Left lung (tissue), 4 donors: ENCODE measurements at regions not wholly inside any gene's neighbourhood (a gene's known extent, or its start where the extent isn't known, plus 50 kb on each side); places are given as distances from the start of the nearest gene placed in this dataset.
A peak's percentile ranks its signal among the peaks of the same experiment; 100 is the strongest.

Source experiments
- ATAC-seq: fragments of 200-7000 bp; cut with Tn5 transposase; one replicate; pipeline ENCODE4 v1.9.1; 2020; ENCODE audit warnings: moderate library complexity
- DNase-seq, 4 donors: peaks; one replicate each; pipeline ENCODE4 v3.0.0-alpha.2; 2013 to 2020
- H3K27ac ChIP-seq, 2 donors: fragments of 200-600 bp; sonication (generic) in 1 of 2; one replicate each; pipeline versions ENCODE4 v1.5.0 to v1.8.0; 2020 to 2021
- H3K27me3 ChIP-seq, 2 donors: fragments of 200-600 bp; sonication (generic) in 1 of 2; one replicate each; pipeline versions ENCODE4 v1.5.0 to v1.8.0; 2020 to 2021
- H3K36me3 ChIP-seq, 2 donors: fragments of 200-600 bp; sonication (generic) in 1 of 2; one replicate each; pipeline versions ENCODE4 v1.5.0 to v1.8.0; 2020 to 2021
- H3K4me1 ChIP-seq, 2 donors: fragments of 200-600 bp; one replicate each; pipeline ENCODE4 v1.8.0; 2021
- H3K4me3 ChIP-seq, 2 donors: fragments of 200-600 bp; sonication (generic) in 1 of 2; one replicate each; pipeline versions ENCODE4 v1.5.0 to v1.8.0; 2020 to 2021; ENCODE audit warnings: mild to moderate bottlenecking in 1 of 2
- H3K9me3 ChIP-seq, 2 donors: fragments of 200-600 bp; sonication (generic) in 1 of 2; one replicate each; pipeline versions ENCODE4 v1.5.0 to v1.8.0; 2020 to 2021
- intact Hi-C, 2 donors: fragments of 100-400 bp; cut with DNase I; formaldehyde crosslinking; loops; one replicate each; pipeline versions ENCODE4 v1.11.2 to v1.14.2; 2022
- TF ChIP-seq, protein P1 (sequence below), 2 donors: fragments of 200-600 bp; sonication (generic) in 1 of 2; IDR thresholded peaks; one replicate each; pipeline versions ENCODE4 v1.5.0 to v1.8.0; 2021; ENCODE audit warnings: antibody characterized with exemption in 2 of 2
- donor health status: DM: no; HTN: yes; CAD: no.
- donor health status: DM: no; HTN: no; CAD: no.

DNA sequence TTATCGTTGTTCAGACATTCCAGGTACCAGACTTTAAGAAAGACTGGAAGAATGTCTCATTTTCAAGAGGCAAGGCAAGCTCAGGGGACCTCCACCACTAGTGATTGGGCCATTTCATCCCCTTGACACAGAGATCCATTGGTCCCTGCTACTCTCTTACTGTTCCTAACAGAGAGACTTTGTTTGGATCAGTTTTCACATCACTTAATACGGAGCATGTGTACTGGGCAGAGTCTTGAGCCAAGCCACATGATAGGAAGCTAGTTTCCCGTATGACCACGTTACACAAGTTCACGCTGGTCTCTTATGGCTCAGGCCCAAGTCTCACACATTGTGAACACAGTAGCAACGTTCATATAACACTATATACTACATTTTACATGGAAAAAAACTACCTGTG, 269.9 kb downstream of the BAMBI start:
- DNase-seq (peak in 1 of 4 donors; percentile 48), ATAC-seq (peak; percentile 27)
- Histone ChIP-seq H3K27me3 (no peaks in the 10 kb centered on the region), H3K36me3 (no peaks in the 10 kb centered on the region), H3K4me3 (no peak overlapping the region), H3K27ac (no peak overlapping the region), H3K9me3 (no peaks in the 10 kb centered on the region), H3K4me1 (no peaks in the 10 kb centered on the region)
- intact Hi-C loops, result no loop called here
- TF ChIP-seq, protein P1, sequence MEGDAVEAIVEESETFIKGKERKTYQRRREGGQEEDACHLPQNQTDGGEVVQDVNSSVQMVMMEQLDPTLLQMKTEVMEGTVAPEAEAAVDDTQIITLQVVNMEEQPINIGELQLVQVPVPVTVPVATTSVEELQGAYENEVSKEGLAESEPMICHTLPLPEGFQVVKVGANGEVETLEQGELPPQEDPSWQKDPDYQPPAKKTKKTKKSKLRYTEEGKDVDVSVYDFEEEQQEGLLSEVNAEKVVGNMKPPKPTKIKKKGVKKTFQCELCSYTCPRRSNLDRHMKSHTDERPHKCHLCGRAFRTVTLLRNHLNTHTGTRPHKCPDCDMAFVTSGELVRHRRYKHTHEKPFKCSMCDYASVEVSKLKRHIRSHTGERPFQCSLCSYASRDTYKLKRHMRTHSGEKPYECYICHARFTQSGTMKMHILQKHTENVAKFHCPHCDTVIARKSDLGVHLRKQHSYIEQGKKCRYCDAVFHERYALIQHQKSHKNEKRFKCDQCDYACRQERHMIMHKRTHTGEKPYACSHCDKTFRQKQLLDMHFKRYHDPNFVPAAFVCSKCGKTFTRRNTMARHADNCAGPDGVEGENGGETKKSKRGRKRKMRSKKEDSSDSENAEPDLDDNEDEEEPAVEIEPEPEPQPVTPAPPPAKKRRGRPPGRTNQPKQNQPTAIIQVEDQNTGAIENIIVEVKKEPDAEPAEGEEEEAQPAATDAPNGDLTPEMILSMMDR (IDR thresholded peaks at IDR 0.05), result no peak

DNA sequence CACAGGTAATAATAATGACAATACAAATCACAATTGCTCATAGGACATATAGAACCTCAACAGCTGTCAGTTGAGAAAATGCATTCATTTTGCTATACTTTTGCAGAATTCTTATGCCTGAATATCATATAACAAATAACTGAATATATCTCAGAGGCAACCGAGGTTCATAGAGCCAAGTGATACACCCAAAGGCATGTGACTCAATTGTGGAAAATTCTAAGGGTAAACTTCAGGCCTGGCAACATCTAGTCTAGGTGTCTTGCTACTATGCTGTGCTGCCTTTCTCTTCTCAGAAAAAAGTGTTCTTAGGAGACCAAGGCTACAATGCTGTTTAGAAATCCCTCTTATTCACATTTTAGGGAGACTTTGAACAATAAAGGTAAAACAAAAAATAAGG, 270.7 kb downstream of the BAMBI start:
- no peaks in the 10 kb centered on the region for H3K9me3 ChIP-seq
- H3K4me3 ChIP-seq, result no peak overlapping the region
- intact Hi-C loops, result no loop called here
- H3K36me3 ChIP-seq, result no peaks in the 10 kb centered on the region
- ATAC-seq (no peak), DNase-seq (no peak)
- no peak overlapping the region for H3K27ac ChIP-seq
- H3K4me1 ChIP-seq, result no peaks in the 10 kb centered on the region
- TF ChIP-seq, protein P1 (IDR thresholded peaks at IDR 0.05), result no peak
- H3K27me3 ChIP-seq, result no peaks in the 10 kb centered on the region

DNA sequence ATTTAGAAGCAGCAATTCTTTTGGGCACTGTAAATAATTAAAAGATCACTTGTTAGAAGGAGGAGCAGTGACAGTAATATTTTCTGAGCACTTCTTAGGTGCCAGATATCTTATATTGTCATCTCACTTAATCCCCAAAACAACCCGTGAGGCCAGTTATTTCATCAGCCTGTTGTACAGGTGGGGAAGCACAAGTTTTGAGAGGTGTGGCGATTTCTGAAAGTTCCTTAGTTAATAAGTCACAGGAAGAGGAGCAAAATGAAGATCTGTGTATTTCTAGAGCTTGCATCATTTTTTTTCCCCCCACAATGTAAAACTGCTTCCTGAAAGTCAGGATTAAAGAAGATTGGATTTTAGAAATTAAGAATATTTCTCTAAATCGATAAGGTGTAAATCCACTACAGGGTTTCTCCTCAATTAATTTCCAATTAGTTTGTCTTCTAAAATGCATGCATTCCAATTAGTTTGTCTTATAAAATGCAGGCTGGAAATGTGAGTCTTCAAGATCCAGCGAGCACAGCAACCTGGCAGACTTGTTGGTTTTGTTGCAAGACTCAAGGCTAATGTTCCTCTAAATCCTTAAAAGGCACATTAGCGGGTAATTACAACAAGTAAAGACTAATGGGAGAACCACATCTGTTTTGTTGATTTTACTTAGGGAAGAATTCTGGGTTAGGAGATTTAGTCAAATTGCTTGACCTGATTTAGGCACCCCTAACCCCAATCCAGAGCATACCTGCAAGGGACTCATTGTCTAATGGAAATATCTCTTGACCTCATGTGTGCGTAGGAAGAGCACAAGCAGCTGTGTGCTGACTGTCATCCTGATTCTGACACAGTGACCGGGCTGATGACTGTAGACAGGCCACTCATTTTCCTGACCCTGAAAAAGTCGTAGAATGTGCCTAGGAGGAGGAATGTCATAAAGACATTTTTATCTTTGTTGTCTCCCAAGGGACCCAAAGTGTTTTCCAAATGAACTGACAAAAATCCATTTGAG, 272.0 kb downstream of the BAMBI start:
- no peaks in the 10 kb centered on the region for H3K36me3 ChIP-seq
- H3K4me1 ChIP-seq, result no peaks in the 10 kb centered on the region
- ATAC-seq, result no peak
- H3K4me3 ChIP-seq, result no peak overlapping the region
- TF ChIP-seq, protein P1 (IDR thresholded peaks at IDR 0.05), result no peak
- H3K27ac ChIP-seq, result no peak overlapping the region
- no peaks in the 10 kb centered on the region for H3K9me3 ChIP-seq
- no peaks in the 10 kb centered on the region for H3K27me3 ChIP-seq
- intact Hi-C loops, result no loop called here
- no peak for DNase-seq

DNA sequence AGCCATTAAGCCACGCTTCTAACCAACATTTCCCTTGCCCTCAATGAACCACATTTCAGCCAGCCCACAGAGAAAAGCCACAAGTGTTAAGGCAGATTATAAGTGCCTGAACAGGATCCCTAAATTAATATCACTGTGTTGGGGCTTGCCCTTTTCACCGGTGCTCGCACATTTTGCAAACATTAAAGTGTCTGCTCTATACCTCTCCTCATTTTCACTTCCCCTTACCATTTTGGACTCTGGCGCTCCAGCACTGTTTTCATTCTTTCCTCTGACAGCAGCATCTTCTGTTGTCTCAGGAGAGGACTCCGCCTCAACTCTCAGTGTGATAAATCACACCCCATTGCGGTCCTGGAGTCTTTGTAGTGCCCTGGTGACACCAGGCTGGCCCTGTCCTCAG, 274.2 kb downstream of the BAMBI start:
- H3K27ac ChIP-seq, result no peak overlapping the region
- TF ChIP-seq, protein P1 (IDR thresholded peaks at IDR 0.05), result no peak
- intact Hi-C loops, result no loop called here
- H3K4me3 ChIP-seq, result no peak overlapping the region
- no peaks in the 10 kb centered on the region for H3K36me3 ChIP-seq
- H3K27me3 ChIP-seq, result no peaks in the 10 kb centered on the region
- H3K9me3 ChIP-seq, result no peaks in the 10 kb centered on the region
- DNase-seq, result no peak
- no peaks in the 10 kb centered on the region for H3K4me1 ChIP-seq
- no peak for ATAC-seq

DNA sequence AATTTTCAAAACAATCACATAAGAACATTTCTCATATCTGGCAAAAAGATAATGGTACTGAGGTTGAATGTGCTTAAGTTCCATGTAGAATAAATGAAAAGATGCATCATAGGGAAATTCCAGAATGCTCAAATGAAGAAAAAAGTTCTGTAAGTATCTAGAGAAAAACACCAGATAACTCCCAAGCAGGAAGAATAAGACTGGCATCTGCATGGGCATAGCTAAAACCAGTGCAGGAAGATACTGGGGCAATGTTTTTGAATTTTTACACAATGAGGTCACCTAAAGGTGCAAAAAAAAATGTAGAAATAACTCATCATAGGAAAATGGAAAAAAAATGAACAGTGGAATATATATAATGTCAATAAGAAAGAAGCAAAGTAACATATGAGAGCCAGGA, 275.2 kb downstream of the BAMBI start:
- TF ChIP-seq, protein P1 (IDR thresholded peaks at IDR 0.05), result no peak
- intact Hi-C loops, result no loop called here
- H3K9me3 ChIP-seq, result no peaks in the 10 kb centered on the region
- H3K27ac ChIP-seq, result no peak overlapping the region
- no peaks in the 10 kb centered on the region for H3K27me3 ChIP-seq
- no peak for ATAC-seq
- no peak for DNase-seq
- H3K4me1 ChIP-seq, result no peaks in the 10 kb centered on the region
- H3K4me3 ChIP-seq, result no peak overlapping the region
- no peaks in the 10 kb centered on the region for H3K36me3 ChIP-seq
